HG03064 (cell line): ENCODE measurements at regions not wholly inside any gene's neighbourhood (a gene's known extent, or its start where the extent isn't known, plus 50 kb on each side); places are given as distances from the start of the nearest gene placed in this dataset.
"Not testable (repeated sequence)": the region's sequence is repeated elsewhere in the genome, so short reads cannot be mapped to it uniquely, and the experiment has no call there.

Experiments used
- ATAC-seq: cut with Tn5 transposase; IDR thresholded peaks from one replicate; pipeline ENCODE4 v1.9.1; 2021; ENCODE audit warnings: low read depth; ENCODE audit not compliant: unreplicated experiment

DNA sequence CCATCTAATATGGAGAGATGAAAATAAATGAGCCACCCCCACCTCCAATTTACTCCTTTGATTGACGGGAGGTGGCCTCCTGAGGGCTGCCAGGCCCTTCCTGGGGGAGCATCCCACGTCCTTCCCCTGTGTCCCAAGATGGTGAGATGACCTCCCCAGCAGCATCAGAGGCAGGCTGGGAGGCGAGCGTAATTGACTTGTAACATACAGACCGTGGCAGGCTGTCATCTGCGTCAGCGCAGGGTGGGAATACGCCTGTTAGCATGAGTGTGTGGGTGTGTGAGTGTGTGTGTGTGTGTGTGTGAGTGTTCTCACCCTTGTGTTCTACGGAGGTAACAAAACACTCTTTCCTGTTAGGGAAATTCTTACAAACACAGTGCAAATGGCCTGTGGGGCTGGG lies 156.9 kb upstream of the CIBAR2 start:
- ATAC-seq: no peak

DNA sequence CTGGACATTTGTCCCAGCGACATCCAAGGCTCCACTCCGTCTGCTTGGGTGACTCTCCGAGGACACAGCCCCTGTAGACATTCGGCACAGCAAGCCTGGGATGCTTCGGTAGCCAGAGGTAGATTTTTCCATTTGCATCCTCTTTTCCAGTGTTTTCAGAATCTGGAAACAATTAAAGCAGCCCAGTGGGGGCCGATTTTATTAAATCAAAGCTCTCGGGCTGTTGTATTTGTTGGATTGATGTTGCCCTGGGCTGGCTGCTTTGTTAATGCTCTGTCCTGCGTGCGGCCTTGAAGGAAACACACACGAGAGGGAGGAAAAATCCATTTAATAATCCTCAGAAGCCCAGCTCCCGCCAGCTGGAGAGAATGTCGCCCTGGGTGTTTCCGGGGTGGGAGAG lies 158.1 kb upstream of the CIBAR2 start:
- no peak for ATAC-seq

DNA sequence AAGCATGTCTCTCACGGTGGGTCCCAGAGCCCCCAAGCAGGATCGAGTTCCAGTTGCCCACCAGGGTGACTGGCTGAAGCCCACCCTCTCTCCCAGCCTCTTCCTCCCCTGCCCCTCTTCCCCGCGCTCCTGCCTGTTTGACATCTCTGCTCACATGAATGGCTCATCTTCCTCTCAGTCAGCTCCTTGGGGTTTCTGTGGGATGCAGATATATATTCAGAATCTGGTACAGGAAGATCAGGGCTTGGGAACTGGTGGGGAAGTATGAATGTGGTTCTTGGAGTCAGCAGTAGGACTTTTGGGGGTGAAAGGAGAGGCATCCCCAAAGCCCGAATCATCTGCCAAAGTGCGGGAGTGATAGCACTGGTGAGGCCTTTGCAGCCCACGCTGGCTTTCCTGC lies 158.9 kb upstream of the CIBAR2 start:
- no peak for ATAC-seq

DNA sequence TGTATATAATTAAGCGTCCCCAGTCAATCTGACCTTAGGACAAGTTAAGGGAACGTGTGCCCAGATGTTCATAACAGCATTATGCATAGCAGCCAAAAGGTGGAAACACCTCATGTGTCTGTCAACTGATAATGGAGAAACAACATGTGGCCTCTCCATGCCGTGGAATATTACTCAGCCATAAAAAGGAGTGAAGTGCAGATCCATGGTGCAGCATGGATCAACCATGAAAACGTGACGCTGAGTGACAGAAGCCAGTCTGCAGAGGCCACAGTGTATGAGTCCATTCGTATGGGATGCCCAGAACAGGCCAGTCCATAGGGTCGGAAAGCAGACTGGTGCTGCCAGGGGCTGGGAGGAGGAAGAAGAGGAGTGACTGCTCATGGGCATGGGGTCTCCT lies 161.0 kb upstream of the CIBAR2 start:
- ATAC-seq: no peak

DNA sequence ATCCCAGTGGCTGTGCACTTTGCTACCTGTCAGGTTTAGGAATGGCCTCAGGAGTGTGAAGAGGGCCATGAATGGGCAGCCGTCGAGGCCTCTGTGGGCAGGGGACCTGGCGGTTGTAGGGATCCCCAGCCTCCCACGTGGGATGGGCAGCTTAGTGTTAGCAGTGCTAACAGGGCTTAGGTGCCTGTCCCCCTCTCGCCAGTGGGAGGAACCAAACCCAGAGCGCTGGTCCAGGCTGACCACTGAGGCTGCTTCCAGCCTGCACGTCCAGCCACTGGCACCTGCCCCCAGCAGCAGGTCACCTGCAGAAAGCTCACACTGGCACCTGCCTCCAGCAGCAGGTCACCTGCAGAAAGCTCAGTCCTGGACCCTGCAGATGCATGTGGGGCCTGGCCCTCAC lies 162.2 kb upstream of the CIBAR2 start:
- no peak for ATAC-seq

DNA sequence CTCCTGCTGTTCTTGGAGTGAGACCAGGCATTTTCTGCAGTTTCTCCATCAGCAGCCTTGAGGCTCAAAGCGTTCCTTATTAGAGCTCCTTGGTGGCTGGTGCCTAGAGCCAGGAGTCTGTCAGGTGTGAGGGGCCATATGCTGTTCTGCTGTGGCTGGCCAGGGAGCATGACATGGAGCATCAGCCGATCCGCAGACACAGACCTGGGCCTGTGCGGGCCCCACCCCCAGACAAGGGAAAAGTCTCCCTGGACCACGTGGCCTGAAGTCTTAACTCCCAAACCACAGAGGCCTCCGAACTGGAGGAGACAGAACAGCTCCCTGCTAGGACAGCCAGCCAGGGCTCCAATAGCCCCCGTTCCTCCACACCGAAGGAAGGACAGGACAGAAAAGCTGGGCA lies 162.7 kb upstream of the CIBAR2 start:
- no peak for ATAC-seq

DNA sequence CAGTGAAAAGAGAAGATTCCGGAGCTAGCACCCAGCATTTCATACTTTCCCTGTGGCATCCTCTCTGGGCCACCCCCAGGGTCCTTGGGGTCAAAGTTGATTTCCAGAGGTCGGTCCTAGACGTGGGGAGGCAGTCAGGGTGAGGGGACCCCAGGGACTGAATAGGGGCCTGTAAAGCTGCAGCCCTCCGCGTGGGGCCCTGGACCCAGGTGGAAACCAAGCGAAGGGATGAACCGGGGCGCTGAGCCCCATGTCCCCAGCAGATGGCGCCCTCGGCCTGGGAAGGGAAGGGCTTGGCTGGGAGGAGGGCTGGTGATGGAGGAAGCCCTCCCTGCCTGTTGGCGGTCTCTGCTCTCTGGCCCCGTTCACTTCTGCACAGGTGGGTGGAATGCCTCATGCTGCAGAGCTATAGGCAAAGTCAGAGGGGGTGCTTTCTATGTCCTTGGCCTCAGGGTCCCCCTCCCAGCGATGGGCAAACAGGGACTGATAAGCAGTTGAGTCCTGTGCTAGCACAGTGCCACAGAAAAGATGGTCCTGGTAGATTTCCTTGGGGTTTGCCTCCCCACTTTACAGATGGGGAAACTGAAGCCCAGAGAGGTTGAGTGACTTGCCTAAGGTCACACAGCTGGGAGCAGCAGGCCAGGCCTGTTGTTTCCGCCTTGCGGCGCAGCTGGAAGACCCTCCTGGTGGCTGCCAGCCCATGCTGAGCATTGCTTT lies 163.4 kb upstream of the CIBAR2 start:
- ATAC-seq: no peak

DNA sequence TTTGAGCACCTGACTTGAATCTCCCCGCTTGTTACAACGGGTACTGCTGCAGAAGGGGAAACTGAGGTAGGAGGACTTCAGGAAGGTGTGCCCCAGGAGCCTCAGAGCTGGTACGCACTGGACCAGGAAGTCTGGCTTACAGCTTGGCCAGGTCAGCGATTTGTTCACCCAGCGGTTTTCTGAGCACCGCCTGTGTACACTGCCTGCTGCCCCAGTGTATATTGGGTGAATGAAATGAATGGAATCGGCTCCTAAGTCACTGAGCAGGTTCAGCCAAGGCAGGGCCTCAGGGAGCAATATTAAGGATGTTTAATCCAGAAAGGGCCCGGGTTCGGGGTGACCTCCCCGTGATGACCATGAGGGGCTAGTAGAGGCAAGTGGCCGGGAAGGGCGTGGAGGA lies 164.0 kb upstream of the CIBAR2 start:
- ATAC-seq: no peak

DNA sequence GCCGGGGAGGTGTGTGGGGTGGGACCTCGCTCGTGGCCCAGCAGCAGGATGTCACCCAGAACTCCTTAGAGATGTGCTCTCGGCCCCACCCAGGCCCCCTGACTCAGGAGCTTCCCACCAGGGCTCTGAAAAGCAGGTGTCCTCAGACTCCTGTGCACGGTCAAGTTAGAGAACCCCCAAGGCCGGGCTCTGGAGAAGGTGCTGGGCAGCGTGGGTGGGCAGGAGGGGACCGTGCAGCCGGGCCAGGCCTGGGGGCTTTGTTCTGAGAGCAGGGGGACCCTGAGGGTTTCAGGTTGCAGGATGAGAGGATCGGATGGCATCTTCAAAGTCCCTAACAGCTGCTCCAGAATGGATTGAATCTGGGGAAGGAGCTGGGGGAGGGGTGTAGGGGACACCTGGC lies 164.4 kb upstream of the CIBAR2 start:
- no peak for ATAC-seq

DNA sequence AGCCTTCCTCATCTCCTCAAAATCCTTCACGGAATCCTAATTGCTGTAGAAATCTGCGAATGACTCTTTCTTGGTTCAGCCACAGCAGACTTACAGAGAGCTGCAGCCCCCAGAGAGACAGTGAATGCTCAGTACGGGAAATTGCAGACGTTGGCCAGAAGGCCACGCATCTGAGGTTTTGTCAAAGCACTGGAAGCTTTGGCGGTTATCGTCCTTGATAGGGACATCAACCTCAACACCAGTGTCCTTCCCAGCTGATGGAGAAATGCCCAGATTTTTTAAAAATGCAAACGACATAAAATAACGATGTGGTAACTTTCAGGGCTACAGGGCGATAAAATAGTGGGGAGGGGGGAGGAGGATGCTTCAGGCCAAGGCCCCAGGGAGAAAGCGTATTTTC lies 166.6 kb upstream of the CIBAR2 start:
- no peak for ATAC-seq

DNA sequence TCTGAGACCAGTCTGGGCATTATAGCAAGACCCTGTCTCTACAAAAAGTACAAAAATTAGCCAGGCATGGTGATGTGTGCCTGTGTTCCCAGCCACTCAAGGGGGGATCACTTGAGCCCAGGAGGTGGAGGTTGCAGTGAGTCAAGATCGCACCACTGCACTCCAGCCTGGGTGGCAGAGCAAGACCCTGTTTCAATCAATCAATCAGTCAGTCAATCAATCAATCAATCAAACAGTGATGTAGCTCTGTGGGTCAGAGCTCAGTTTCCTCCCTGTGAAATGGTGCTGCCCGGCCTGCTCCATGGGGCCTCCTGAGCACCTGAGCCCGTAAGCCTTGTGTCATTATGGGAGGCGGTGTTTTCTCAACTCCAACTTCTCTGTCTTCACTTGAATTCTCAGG lies 167.1 kb upstream of the CIBAR2 start:
- ATAC-seq: no peak

DNA sequence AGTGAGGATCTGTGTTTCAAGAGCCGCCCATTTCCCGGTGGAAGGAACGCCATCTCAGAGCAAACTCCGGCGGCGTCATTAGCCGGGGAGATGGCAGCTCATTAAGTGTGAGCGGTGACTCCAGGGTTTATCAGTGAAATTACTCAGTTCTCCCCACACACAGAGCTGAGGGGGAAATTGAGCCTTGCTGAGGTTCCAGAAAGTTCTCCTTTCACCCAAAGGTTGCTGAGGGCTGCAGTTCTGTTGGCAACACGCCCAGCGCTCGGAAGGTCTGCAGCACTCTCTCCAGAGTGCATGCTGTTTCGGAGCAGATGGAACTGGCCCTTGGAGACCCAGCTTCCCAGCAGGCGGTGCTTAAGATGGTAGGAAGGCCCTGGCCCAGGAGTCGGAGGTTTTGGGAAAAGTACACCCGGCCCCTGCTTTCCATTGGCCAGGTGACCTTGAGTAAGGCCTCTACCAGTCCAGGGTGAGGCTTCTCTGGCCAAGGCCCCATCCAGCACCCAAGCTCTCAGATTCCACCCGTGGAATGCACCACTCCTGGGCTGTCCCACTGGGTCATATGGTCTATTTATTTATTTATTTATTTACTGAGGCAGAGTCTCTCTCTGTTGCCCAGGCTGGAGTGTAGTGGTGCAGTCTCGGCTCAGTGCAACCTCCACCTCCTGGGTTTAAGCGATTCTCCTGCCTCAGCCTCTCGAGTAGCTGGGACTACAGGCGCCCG lies 167.7 kb upstream of the CIBAR2 start:
- no peak for ATAC-seq

DNA sequence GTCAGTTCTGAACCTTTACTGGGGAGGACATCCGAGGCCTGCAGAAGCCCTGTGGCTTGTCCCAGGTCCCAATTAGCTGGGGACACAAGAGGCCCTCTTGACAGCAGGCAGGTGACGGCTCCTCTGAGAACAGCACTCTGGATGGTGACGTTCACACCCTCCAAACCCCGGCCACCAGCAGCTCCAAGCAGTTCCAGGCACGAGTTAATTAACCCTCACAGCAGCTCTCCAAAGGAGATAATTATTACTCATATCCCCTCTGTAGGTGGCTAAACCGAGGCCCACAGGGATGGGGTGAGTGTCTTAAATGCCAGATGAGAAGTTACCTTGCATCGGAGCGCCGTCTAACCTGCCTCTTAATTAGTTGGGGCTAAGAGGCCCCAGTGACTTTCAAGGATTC lies 168.9 kb upstream of the CIBAR2 start:
- ATAC-seq: no peak

DNA sequence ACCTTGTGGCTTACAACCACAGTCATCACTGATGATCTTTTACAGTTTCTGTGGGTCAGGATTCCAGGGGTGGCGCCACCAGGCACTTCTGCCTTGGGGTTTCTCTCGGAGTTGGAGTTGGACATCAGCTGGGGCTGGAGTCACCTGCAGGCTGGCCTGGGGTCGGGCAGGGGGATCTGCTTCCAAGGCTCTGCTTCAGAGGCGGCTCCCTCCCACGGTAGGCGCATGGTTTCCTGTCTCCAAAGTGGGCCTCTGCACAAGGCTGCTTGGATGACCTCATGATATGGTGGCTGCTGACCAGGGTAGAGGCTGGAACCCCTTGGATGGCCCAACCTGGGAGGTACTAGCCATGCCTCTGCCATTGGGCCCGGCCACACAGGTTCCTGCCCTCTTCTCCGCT lies 170.6 kb upstream of the CIBAR2 start:
- ATAC-seq: no peak

DNA sequence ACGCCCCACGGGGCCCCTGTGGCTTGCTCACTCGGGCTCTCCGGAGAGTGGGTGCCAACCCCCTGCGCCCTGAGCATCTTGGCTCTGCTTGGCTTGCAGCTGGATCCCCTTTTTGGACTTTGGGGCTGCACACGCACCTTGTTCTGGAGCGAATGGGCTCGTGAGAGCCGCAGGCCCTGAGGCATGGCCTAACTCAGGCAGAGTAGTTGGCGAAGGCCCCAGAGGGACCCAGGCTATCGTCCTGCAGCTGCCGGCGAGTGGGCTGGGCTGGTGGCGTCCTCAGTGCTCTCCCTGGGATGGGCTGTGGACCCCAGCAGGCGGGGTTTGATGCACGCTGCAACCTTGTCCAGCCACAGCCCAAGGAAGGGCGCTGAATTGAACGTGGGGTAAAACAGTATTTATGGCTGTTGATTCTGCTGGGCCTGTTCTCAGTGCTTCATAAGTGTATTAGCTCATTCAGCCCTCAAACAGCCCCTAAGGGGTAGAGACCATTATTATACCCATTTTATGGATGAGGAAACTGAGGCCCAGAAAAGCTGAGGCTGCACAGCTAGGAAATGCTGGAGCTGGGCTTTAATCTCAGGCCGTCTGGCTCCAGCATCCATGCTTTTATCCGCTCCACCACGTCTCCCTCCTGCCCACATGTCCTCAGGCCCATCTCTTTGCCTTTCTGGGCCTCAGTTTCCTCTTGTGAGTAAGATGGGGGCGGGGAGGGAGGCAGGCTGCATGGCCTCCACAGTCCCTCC lies 171.2 kb upstream of the CIBAR2 start:
- no peak for ATAC-seq

DNA sequence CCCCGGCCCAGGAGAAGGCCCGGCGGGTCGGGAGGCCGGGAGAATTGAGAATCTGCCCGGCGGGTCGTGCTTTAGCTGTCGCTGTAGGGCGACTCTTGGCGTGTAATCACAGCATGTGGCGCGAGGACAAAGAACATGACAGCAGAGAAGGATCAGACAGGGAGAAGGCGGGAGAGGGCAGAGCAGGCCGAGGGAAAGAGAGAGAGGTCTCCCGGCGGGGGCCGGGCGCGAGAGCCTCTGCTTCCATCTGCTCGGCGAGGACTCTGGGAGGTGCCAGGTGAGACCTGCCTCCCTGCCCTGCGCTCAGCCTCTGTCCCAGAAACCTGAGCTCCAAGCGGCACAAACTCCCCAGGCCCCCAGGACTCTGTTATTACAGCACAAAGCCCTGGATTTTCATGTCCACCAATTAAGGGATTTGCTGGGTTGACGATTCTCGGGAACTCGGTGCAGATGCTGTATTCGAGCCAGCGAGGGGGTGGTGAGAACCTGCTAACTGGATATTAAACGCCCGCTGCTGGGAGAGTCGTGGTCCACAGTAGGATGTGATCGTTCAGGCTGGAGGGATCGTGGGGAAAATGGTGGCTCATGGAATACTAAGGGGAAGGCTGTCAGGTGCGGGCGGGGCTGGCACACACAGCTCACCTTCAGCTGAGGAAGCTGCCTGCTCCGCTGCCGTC lies 172.0 kb upstream of the CIBAR2 start:
- no peak for ATAC-seq

DNA sequence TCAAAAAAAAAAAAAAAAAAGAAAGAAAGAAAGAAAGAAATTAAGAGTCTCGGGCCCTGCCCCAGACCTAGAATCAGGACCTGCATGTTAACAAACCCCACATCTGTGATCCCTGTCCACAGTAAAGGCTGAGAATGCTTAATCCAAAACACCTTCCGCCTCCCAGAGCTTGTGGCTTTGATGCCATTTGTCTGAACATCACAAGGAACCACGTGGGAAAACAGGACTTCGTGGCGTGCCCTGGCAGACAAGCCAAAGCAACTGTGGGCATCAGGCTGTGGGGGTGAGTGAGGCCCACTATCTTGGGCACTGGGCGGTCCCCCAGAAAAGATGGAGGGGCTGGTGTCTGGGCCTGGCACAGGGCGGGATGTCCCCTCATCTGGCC lies 173.4 kb upstream of the CIBAR2 start:
- no peak for ATAC-seq

DNA sequence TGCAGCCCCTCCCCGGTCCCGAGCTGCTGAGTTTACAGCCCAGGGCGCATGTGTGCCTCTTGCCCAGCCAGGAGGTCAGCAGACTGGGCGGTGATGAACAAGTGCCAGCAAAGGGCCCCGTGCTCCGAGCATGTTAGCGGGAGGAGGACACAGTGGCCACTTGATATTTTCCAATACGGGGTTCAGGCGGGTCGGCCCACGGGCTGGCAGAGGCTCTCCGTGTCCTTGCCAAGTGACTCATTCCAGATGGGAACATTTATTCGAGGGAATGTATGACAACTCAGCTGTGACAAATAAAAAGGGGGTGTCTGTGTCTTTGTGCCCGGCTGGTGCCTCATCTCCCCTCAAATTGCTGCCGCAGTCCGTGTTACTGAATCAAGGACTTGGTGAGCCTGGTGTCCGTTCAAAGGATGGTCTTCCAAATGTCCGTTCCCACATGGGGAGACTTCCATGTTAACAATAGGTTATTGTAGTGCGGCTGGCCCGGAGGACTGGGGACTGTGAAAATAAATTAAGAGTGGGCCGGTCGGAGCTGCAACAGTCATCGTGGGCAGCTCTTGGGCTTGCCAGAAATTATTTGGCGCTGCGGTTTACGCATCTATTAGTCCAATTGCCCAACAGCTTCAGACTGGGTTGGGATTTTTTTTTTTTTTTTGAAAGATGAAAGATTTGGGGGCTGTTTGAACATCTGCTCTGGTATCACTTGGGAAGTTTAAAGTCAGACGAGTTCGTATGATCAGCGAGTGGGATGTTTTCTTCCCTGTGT lies 174.0 kb upstream of the CIBAR2 start:
- no peak for ATAC-seq

DNA sequence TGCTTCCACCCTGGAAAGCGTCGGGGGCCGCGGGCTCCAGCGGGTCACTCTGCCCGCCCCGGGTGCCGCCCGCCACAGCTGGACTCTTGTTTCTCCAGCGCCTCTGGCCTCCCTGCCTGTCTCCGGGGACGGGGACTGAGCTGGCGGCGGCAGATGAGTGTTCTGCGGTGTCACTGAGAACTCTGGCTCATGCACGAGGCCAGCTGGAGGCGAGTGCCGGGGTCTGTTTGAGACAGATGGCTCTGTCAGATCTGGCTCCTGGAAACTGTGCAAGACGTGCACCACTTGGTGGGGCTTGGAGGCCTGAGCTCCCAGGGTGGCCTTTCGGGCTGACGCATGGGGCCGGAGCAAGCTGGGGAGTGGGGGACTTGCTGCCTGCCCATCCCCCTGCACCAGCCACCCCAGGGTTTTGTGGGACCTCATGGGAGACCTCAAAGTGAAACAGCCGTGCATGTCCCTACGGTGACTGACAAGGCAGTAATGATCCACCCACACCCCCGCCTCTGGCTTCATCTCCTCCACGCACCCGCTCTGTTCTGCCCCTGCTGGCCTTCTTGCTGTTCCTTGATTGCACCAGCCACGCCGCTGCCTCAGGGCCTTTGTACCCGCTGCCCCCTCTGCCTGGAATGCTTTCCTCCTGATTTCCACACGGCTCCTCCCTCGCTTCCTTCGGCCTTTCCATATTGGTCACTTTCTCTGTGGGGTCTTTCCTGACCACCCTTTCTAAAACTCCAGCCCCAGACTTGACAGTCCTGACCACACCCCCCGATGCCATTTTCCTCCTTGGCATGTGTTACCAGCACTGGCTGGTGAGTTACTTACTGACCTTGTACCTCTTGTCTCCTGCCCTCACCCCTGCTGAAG lies 174.9 kb upstream of the CIBAR2 start:
- ATAC-seq: no peak

DNA sequence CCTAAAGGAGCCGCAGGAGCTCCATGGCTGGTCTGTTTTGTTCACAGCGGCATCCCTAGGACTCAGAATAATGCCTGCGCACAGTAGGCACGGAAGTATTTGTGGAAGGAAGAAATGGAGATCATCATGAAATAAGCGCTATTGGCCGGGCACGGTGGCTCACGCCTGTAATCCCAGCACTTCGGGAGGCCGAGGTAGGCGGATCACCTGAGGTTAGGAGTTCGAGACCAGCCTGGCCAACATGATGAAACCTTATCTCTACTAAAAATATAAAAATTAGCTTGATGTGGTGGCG lies 175.5 kb upstream of the CIBAR2 start:
- not testable (repeated sequence) for ATAC-seq
